ENCODE measurements at regions not wholly inside any gene's neighbourhood (a gene's known extent, or its start where the extent isn't known, plus 50 kb on each side); places are given as distances from the start of the nearest gene placed in this dataset.
A peak's percentile ranks its signal among the peaks of the same experiment; 100 is the strongest.
"Not testable (repeated sequence)": the region's sequence is repeated elsewhere in the genome, so short reads cannot be mapped to it uniquely, and the experiment has no call there.

DNA sequence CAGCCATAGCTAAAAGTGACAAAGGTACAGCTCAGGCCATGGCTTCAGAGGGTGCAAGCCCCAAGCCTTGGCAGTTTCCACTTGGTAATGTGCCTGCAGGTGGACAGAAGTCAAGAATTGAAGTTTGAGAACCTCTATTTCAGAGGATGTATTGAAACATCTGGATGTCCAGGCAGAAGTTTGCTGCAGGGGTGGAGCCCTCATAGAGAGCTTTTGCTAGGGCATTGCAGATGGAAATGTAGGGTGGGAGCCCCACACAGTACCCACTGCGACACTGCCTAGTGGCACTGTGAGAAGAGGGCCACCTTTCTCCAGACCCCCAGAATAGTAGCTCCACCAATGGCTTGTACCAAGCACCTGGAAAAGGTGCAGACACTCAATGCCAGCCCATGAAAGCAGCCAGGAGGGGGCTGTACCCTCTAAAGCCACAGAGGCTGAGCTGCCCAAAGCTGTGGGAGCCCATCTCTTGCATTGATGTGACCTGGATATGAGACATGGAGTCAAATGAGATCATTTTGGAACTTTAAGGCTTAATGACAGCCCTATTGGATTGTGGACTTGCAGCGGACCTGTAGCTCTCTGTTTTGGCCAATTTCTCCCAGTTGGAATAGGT is 1299.4 kb upstream of the MAP3K7 start:
- no peak for ATAC-seq
- H3K9me3 ChIP-seq (ENCODE audit: control insufficient read depth, low read length), result no peaks in the 10 kb centered on the region
- intact Hi-C loops (cut with DNase I), result no loop called here

DNA sequence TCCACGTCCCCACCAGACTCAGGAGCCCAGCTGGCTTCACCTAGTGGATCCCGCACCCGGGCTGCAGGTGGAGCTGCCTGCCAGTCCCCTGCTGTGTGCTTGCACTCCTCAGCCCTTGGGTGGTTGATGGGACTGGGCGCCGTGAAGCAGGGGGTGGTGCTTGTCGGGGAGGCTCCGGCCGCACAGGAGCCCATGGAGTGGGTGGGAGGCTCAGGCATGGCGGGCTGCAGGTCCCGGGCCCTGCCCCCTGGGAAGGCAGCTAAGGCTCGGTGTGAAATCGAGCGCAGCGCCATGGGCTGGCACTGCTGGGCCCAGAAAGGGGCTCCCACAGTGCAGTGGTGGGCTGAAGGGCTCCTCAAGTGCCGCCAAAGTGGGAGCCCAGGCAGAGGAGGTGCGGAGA is 1294.9 kb upstream of the MAP3K7 start:
- H3K27me3 ChIP-seq (ENCODE audit: control insufficient read depth, insufficient read depth); ATAC-seq; H3K9me3 ChIP-seq (ENCODE audit: control insufficient read depth, low read length); intact Hi-C loops (cut with DNase I); H3K27ac ChIP-seq (ENCODE audit: low read length); H3K4me1 ChIP-seq (ENCODE audit: control insufficient read depth, insufficient read depth, low read length); H3K4me3 ChIP-seq (ENCODE audit: low read length): not testable (repeated sequence)
- peak in 1 of 3 donors; percentile 28 for DNase-seq
- WGBS, result 94% methylated on average over 15 of the region's 16 CpGs

More for the DNA sequence above, 1299.4 kb upstream of the MAP3K7 start:
- H3K4me3 ChIP-seq (ENCODE audit: low read length), result no peak overlapping the region
- H3K4me1 ChIP-seq (ENCODE audit: control insufficient read depth, insufficient read depth, low read length), result no peaks in the 10 kb centered on the region
- H3K27me3 ChIP-seq (ENCODE audit: control insufficient read depth, insufficient read depth), result no peaks in the 10 kb centered on the region
- WGBS, result 72% methylated on average over 2 of the region's 2 CpGs
- H3K27ac ChIP-seq (ENCODE audit: low read length), result no peak overlapping the region
- DNase-seq, result no peak

DNA sequence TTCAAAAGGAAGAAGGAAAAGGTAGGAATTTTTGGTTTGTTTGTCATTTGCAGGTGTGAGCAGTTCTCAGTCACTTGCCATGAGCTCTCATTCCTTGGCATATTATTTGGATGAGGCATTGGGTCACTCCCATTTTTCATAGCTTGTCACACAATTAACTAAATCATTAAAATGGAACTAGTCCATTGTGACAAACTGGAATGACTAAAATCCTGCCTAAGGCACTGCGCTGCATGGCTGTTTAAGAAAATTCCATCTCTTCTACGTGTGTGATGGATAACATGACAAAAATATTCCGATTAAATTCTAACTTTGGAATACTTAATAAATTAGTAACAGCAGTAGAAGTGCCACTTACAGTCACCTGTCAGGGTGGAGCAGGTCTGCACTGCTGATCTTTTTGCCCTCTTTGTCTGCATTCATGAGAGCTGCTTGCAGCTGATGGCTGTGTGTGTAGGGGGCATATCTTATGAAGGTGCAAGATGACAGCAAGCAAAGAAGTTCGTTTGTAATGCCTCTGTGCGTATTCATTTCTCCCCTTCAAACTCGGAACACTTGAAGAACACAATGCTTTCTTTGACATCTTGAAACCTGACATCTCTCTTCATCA is 1292.6 kb upstream of the MAP3K7 start:
- Histone ChIP-seq H3K4me1 (ENCODE audit: control insufficient read depth, insufficient read depth, low read length) (no peaks in the 10 kb centered on the region), H3K27ac (ENCODE audit: low read length) (no peak overlapping the region), H3K4me3 (ENCODE audit: low read length) (no peak overlapping the region), H3K27me3 (ENCODE audit: control insufficient read depth, insufficient read depth) (no peaks in the 10 kb centered on the region), H3K9me3 (ENCODE audit: control insufficient read depth, low read length) (no peaks in the 10 kb centered on the region)
- DNase-seq (no peak), ATAC-seq (no peak)
- WGBS, result 72% methylated on average over 6 of the region's 6 CpGs
- intact Hi-C loops (cut with DNase I), result no loop called here

DNA sequence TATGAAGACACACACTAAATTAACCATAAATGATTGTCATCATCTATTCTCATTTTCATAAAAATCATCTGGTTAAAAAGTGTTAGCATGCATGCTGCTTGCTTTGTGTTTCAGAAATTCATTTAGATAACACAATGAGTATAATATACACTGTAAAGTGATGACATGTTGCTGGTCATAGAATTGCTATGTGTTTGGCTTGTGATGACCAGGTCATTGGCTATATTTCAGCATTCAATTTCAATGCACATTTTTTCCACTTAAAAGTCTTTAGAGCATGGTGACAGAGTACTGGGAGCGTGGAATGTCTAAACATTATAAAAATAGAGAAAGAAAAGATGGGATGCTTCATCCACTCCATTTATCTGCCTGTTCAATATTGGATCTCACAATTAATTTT is 1291.1 kb upstream of the MAP3K7 start:
- ATAC-seq, result no peak
- Histone ChIP-seq H3K27ac (ENCODE audit: low read length) (no peak overlapping the region), H3K9me3 (ENCODE audit: control insufficient read depth, low read length) (no peaks in the 10 kb centered on the region), H3K27me3 (ENCODE audit: control insufficient read depth, insufficient read depth) (no peaks in the 10 kb centered on the region), H3K4me3 (ENCODE audit: low read length) (no peak overlapping the region), H3K4me1 (ENCODE audit: control insufficient read depth, insufficient read depth, low read length) (no peaks in the 10 kb centered on the region)
- intact Hi-C loops (cut with DNase I), result no loop called here
- 45% methylated on average over 1 of the region's 1 CpG for WGBS
- no peak for DNase-seq

DNA sequence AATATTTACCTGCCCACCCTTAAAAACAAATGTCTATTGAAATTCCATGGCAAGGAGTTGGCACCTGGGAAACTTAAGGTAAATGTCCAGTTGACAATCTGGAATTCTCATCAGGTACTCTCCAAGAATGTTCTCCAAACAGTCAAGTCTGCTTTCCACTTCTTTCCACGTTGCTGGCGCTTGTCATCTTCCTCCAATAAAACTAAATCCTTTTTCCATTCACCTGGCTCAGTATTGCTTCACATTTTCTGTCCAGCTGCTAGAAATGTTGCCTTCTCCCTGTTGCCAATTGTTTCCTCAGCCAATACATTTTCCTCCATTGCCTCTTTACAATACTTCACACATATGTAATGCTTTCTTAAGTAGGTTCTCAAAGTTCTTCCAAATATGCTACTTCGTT is 1288.1 kb upstream of the MAP3K7 start:
- Histone ChIP-seq H3K27me3 (ENCODE audit: control insufficient read depth, insufficient read depth) (no peaks in the 10 kb centered on the region), H3K9me3 (ENCODE audit: control insufficient read depth, low read length) (no peaks in the 10 kb centered on the region), H3K27ac (ENCODE audit: low read length) (no peak overlapping the region), H3K4me1 (ENCODE audit: control insufficient read depth, insufficient read depth, low read length) (no peaks in the 10 kb centered on the region), H3K4me3 (ENCODE audit: low read length) (no peak overlapping the region)
- ATAC-seq, result no peak
- 71% methylated on average over 3 of the region's 3 CpGs for WGBS
- intact Hi-C loops (cut with DNase I), result no loop called here
- no peak for DNase-seq

DNA sequence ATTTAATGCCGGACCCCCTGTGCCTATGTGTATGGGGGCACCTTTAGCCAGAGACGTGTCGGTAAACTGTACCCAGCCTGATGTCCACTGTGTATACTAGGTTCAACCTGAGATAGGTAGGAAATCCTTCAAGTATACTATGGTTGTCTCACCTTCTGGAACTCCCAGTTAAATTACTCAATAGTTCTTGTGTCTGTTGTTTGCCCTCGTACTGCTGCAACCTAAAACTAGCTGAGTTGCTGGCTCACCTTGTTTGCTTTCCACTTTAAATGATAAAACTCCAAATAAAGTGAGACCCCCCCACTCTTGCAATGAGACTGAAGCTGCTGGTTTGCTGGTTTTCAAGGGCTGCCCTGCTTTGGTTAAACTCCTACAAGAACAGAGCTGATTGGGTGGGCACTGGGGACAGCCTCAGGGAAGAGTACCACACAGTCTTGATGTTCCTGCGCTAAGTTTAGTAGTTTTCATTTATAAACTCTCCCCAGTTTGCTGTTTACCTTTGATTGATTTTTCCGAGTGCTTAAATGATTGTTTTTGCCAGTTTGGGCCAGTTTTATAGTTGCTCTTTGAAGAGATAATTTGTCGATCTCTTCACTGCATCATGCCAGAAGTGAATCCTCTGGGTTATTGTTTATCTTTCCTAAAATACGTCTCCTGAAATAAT is 1281.8 kb upstream of the MAP3K7 start:
- WGBS, result 87% methylated on average over 8 of the region's 8 CpGs
- ATAC-seq, result no peak
- intact Hi-C loops (cut with DNase I), result no loop called here

DNA sequence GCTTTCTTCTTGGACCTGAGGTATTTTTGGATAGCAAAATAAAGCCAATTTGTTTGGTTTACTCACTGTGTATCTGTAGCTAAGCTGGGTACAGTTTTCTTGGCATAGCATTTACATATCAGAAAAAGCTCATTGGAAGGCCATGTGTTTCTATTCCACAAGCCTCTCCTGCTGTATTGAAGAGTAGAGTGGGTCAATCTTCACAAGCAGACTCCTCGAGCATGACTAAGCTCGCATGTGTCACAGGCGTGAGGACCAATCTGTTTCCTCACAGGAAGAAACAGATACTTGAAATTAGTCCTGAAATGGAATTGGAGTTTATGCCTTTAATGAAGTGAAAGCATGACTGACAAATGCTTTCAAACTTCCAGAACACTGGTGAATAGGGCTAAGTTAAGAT is 1279.0 kb upstream of the MAP3K7 start:
- Histone ChIP-seq H3K27ac (ENCODE audit: low read length) (no peak overlapping the region), H3K27me3 (ENCODE audit: control insufficient read depth, insufficient read depth) (no peaks in the 10 kb centered on the region), H3K4me3 (ENCODE audit: low read length) (no peak overlapping the region), H3K4me1 (ENCODE audit: control insufficient read depth, insufficient read depth, low read length) (no peaks in the 10 kb centered on the region), H3K9me3 (ENCODE audit: control insufficient read depth, low read length) (no peaks in the 10 kb centered on the region)
- ATAC-seq, result no peak
- WGBS, result 62% methylated on average over 3 of the region's 3 CpGs
- DNase-seq, result no peak
- intact Hi-C loops (cut with DNase I), result no loop called here

More for the DNA sequence above, 1281.8 kb upstream of the MAP3K7 start:
- no peak for DNase-seq
- H3K27ac ChIP-seq (ENCODE audit: low read length), result no peak overlapping the region
- no peak overlapping the region for H3K4me3 ChIP-seq (ENCODE audit: low read length)
- H3K27me3 ChIP-seq (ENCODE audit: control insufficient read depth, insufficient read depth), result no peaks in the 10 kb centered on the region
- no peaks in the 10 kb centered on the region for H3K4me1 ChIP-seq (ENCODE audit: control insufficient read depth, insufficient read depth, low read length)
- no peaks in the 10 kb centered on the region for H3K9me3 ChIP-seq (ENCODE audit: control insufficient read depth, low read length)

DNA sequence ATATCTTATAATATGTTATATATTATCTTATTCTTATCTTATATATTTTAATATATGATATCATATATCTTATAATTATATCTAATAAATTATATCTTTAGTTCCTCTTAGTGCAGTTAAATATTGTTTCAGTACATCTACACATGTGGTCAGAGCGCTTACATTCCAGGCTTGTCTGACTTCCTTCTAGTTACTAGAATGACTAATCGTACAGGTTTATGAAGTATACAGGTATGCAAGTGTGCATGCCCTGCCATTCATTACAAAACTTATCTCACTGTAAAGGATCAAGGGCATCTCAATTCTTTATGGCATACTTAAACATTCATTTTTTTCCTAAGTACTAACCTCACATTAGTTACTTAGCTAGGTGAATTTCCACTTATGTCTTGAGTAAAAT is 1278.0 kb upstream of the MAP3K7 start:
- Histone ChIP-seq H3K4me3 (ENCODE audit: low read length) (no peak overlapping the region), H3K27me3 (ENCODE audit: control insufficient read depth, insufficient read depth) (no peaks in the 10 kb centered on the region), H3K9me3 (ENCODE audit: control insufficient read depth, low read length) (no peaks in the 10 kb centered on the region), H3K4me1 (ENCODE audit: control insufficient read depth, insufficient read depth, low read length) (no peaks in the 10 kb centered on the region), H3K27ac (ENCODE audit: low read length) (no peak overlapping the region)
- intact Hi-C loops (cut with DNase I), result no loop called here
- DNase-seq (no peak), ATAC-seq (no peak)
- WGBS, result 92% methylated on average over 2 of the region's 2 CpGs

DNA sequence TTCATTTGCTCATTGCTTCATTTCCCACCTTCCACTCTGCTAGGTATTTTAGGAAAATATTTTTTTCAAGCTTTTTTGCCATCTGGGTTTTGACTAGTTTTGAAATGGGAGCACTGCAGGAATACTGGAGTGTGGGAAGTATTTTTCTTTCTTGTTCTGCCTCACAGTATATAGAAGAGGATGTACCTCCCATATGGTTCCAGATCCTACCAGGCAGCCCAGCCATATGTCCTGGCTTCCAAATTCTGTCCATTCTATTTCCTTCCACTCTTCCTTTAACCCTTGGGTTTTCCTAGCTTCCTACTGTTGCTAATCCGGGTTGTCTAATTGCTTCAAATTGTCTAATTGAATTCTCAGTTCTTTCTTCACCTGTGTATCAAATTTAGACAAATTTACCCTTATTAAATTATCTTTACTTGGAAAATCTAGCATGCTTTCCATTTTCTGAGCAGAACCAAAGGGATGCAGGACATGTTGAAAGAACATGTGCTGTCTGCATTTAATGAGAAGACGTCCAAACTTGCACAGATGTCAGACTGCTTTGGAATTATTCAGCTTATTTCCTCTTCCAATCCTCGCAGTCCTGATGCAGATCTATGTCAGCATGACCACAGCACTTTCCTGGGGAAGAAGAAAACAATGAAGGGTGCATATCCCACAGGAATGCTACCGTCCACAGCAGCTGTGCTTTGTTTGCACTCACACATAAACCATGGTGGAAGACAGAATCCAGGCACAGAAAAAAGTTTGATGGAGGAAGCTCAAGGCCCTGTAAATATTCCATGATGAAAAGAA is 1273.9 kb upstream of the MAP3K7 start:
- no peak for ATAC-seq
- no peak for DNase-seq
- no peaks in the 10 kb centered on the region for H3K4me1 ChIP-seq (ENCODE audit: control insufficient read depth, insufficient read depth, low read length)
- no peak overlapping the region for H3K27ac ChIP-seq (ENCODE audit: low read length)
- no peak overlapping the region for H3K4me3 ChIP-seq (ENCODE audit: low read length)
- H3K27me3 ChIP-seq (ENCODE audit: control insufficient read depth, insufficient read depth), result no peaks in the 10 kb centered on the region
- 45% methylated on average over 4 of the region's 4 CpGs for WGBS
- intact Hi-C loops (cut with DNase I), result no loop called here
- no peaks in the 10 kb centered on the region for H3K9me3 ChIP-seq (ENCODE audit: control insufficient read depth, low read length)

DNA sequence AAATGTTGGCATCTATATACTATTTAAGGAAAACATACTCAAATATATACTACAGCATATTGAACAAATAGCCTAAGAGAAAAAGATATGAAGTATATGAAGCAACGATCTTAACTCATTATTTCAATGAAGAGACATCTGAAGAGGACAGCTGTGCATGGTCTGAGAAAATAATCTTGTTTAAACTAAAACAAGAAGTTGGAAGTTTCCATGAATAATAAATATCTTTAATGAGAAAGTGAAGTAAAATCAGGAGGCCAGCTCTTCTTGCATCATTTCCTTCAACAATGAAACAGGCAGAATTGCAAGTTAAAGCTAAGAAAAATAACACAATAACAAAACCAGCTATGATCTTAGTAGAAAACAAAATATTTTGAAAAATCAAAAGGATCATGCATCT is 1265.4 kb upstream of the MAP3K7 start:
- intact Hi-C loops (cut with DNase I), result no loop called here
- WGBS, result 36% methylated on average over 1 of the region's 1 CpG
- no peak overlapping the region for H3K27ac ChIP-seq (ENCODE audit: low read length)
- ATAC-seq (no peak), DNase-seq (no peak)
- no peaks in the 10 kb centered on the region for H3K4me1 ChIP-seq (ENCODE audit: control insufficient read depth, insufficient read depth, low read length)
- H3K4me3 ChIP-seq (ENCODE audit: low read length), result no peak overlapping the region
- no peaks in the 10 kb centered on the region for H3K27me3 ChIP-seq (ENCODE audit: control insufficient read depth, insufficient read depth)
- H3K9me3 ChIP-seq (ENCODE audit: control insufficient read depth, low read length), result no peaks in the 10 kb centered on the region

DNA sequence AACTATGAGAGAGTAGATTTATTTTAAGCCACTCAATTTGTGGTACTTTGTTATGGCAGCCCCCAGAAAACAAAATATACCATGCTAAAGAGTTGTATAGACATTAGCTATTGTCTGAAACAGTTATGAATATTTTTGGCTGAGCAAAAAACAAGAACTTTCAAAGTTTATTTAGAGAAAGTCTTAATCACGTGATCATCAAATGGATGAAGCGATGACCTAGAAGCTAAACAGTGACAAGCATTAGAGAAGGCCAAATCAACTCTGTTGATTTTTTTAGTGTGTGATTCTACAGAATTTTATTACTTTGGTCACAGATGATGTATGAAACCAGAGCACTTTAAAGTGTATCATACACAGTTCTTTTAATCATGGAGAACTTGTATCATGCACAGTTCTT is 1247.9 kb upstream of the MAP3K7 start:
- WGBS, result 94% methylated on average over 2 of the region's 2 CpGs
- no peak overlapping the region for H3K27ac ChIP-seq (ENCODE audit: low read length)
- H3K27me3 ChIP-seq (ENCODE audit: control insufficient read depth, insufficient read depth), result no peaks in the 10 kb centered on the region
- no peaks in the 10 kb centered on the region for H3K9me3 ChIP-seq (ENCODE audit: control insufficient read depth, low read length)
- DNase-seq (no peak), ATAC-seq (no peak)
- no peak overlapping the region for H3K4me3 ChIP-seq (ENCODE audit: low read length)
- H3K4me1 ChIP-seq (ENCODE audit: control insufficient read depth, insufficient read depth, low read length), result no peaks in the 10 kb centered on the region
- intact Hi-C loops (cut with DNase I), result no loop called here
